Sigmoid colon (tissue), 4 donors: ENCODE measurements at regions not wholly inside any gene's neighbourhood (a gene's known extent, or its start where the extent isn't known, plus 50 kb on each side); places are given as distances from the start of the nearest gene placed in this dataset.

Experiments
- CTCF ChIP-seq, 4 experiments: fragments of 450-650 bp in 3 of 4; fragments of 200-600 bp in 1 of 4; IDR thresholded peaks; one replicate each; pipeline ENCODE4 v1.5.1; 2016 to 2019; ENCODE audit warnings: antibody characterized with exemption in 4 of 4, mild to moderate bottlenecking in 3 of 4, moderate library complexity in 2 of 4
- POLR2AphosphoS5 ChIP-seq, 4 donors: sonication (generic); formaldehyde crosslinking; IDR thresholded peaks; one replicate each; pipeline ENCODE4 v1.6.1; 2017; ENCODE audit warnings: antibody characterized with exemption in 4 of 4

- TF ChIP-seq POLR2AphosphoS5 (IDR thresholded peaks at IDR 0.05) (no peak), CTCF (IDR thresholded peaks at IDR 0.05) (no peak)
These were observed 135.4 kb upstream of the BMPER start for GRCh38 chr7:33769930-33770329.
